CD4-positive, alpha-beta T cell treated with Interleukin-17A for 4 hours (primary cell): ENCODE measurements at regions not wholly inside any gene's neighbourhood (a gene's known extent, or its start where the extent isn't known, plus 50 kb on each side); places are given as distances from the start of the nearest gene placed in this dataset.
"Not testable (repeated sequence)": the region's sequence is repeated elsewhere in the genome, so short reads cannot be mapped to it uniquely, and the experiment has no call there.

Experiments used
- DNase-seq: peaks from one replicate; pipeline ENCODE4 v3.0.0-alpha.2; 2020; ENCODE audit warnings: mixed read lengths

- DNase-seq = no peak
Observed at GRCh38 chr10:65753532-65753931, 1172.3 kb upstream of the LRRTM3 start.

GRCh38 chr10:65754112-65754511 lies 1171.7 kb upstream of the LRRTM3 start:
- no peak for DNase-seq

GRCh38 chr10:65762311-65762710 lies 1163.5 kb upstream of the LRRTM3 start:
- no peak for DNase-seq

GRCh38 chr10:65765006-65765541 lies 1160.8 kb upstream of the LRRTM3 start:
- DNase-seq = no peak

GRCh38 chr10:65769828-65770227 lies 1156.0 kb upstream of the LRRTM3 start:
- no peak for DNase-seq

GRCh38 chr10:65778753-65779152 lies 1147.1 kb upstream of the LRRTM3 start:
- no peak for DNase-seq

- DNase-seq = no peak
Observed at GRCh38 chr10:65779985-65780384, 1145.9 kb upstream of the LRRTM3 start.

- DNase-seq = no peak
Observed at GRCh38 chr10:65786279-65786678, 1139.6 kb upstream of the LRRTM3 start.

GRCh38 chr10:65787571-65787970 lies 1138.3 kb upstream of the LRRTM3 start:
- no peak for DNase-seq

GRCh38 chr10:65788271-65788670 lies 1137.6 kb upstream of the LRRTM3 start:
- no peak for DNase-seq

- DNase-seq = no peak
Observed at GRCh38 chr10:65791979-65792378, 1133.9 kb upstream of the LRRTM3 start.

- no peak for DNase-seq
Observed at GRCh38 chr10:65793738-65794425, 1132.0 kb upstream of the LRRTM3 start.

- DNase-seq = not testable (repeated sequence)
Observed at GRCh38 chr10:65794861-65795260, 1131.0 kb upstream of the LRRTM3 start.

- DNase-seq = no peak
Observed at GRCh38 chr10:65796472-65796871, 1129.4 kb upstream of the LRRTM3 start.

- no peak for DNase-seq
Observed at GRCh38 chr10:65798133-65798532, 1127.7 kb upstream of the LRRTM3 start.

GRCh38 chr10:65802391-65802790 lies 1123.4 kb upstream of the LRRTM3 start:
- no peak for DNase-seq

GRCh38 chr10:65805511-65805910 lies 1120.3 kb upstream of the LRRTM3 start:
- no peak for DNase-seq

- DNase-seq = no peak
Observed at GRCh38 chr10:65805993-65806392, 1119.8 kb upstream of the LRRTM3 start.

- no peak for DNase-seq
Observed at GRCh38 chr10:65808687-65809333, 1117.0 kb upstream of the LRRTM3 start.

GRCh38 chr10:65811931-65812525 lies 1113.8 kb upstream of the LRRTM3 start:
- DNase-seq = no peak

GRCh38 chr10:65816536-65816935 lies 1109.3 kb upstream of the LRRTM3 start:
- no peak for DNase-seq

- DNase-seq = no peak
Observed at GRCh38 chr10:65818990-65819389, 1106.8 kb upstream of the LRRTM3 start.

GRCh38 chr10:65827359-65827758 lies 1098.5 kb upstream of the LRRTM3 start:
- no peak for DNase-seq

GRCh38 chr10:65838811-65839210 lies 1087.0 kb upstream of the LRRTM3 start:
- DNase-seq = no peak
